ENCODE measurements at regions not wholly inside any gene's neighbourhood (a gene's known extent, or its start where the extent isn't known, plus 50 kb on each side); places are given as distances from the start of the nearest gene placed in this dataset.

DNA sequence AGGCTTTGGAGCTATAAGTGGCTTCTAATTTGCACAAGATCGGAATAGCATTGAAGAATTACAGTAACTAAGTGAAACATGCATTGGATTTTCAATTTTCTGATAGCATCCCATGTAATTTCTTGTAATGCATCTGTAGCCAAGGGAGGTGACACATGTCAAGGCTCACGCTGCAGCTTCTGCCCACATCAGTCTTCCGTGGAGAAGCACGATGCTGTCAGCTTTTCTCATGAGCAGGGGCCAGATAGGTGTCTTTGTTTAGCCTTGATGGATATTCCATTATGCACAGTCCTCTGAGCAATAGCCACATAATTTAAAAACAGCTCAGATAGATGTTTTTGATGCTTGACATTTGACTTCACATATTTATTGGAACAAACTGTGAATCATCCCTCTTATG is 1046.9 kb upstream of the EEF2KMT start:
- no TSS peak for BruUV-seq (replicated peaks)
- CTCF ChIA-PET = no interaction called here
- POLR2A ChIA-PET = no interaction called here

More for the DNA sequence above, 1046.9 kb upstream of the EEF2KMT start:
- no peaks in the 10 kb centered on the region for H3K4me1 ChIP-seq (ENCODE audit: control insufficient read depth in 1 of 2, insufficient read depth in 2 of 2, low read length in 2 of 2)
- DNase-seq (ENCODE audit: low read depth, low spot score) (no peak), ATAC-seq (no peak)
- TF ChIP-seq, protein P1, sequence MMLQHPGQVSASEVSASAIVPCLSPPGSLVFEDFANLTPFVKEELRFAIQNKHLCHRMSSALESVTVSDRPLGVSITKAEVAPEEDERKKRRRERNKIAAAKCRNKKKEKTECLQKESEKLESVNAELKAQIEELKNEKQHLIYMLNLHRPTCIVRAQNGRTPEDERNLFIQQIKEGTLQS (IDR thresholded peaks at IDR 0.05) = no peak
- TF ChIP-seq, protein P2, sequence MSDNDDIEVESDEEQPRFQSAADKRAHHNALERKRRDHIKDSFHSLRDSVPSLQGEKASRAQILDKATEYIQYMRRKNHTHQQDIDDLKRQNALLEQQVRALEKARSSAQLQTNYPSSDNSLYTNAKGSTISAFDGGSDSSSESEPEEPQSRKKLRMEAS (IDR thresholded peaks at IDR 0.05) = no peak
- TF ChIP-seq ELF1 (IDR thresholded peaks at IDR 0.05; ENCODE audit: borderline replicate concordance, low read depth) (no peak), EGR1 (IDR thresholded peaks at IDR 0.05; ENCODE audit: low read depth) (no peak), SIN3A (IDR thresholded peaks at IDR 0.05; ENCODE audit: low read depth) (no peak), POLR2A (IDR thresholded peaks at IDR 0.05; ENCODE audit: borderline replicate concordance, extremely low read depth, insufficient read depth, insufficient read length) (no peak), TCF7L2 (IDR thresholded peaks at IDR 0.05; ENCODE audit: borderline replicate concordance, extremely low read depth, insufficient read depth, insufficient read length) (no peak), CEBPB (IDR thresholded peaks at IDR 0.05; ENCODE audit: low read depth) (no peak), ZFX (IDR thresholded peaks at IDR 0.05) (no peak), POLR2AphosphoS5 (IDR thresholded peaks at IDR 0.05; ENCODE audit: low read depth, low read length) (no peak), SRF (IDR thresholded peaks at IDR 0.05; ENCODE audit: low read depth) (no peak), EZH2 (IDR thresholded peaks at IDR 0.05) (no peak), FOSL1 (IDR thresholded peaks at IDR 0.05; ENCODE audit: low read depth) (no peak), CBX3 (IDR thresholded peaks at IDR 0.05; ENCODE audit: low read depth) (no peak)
- TF ChIP-seq, protein P3, sequence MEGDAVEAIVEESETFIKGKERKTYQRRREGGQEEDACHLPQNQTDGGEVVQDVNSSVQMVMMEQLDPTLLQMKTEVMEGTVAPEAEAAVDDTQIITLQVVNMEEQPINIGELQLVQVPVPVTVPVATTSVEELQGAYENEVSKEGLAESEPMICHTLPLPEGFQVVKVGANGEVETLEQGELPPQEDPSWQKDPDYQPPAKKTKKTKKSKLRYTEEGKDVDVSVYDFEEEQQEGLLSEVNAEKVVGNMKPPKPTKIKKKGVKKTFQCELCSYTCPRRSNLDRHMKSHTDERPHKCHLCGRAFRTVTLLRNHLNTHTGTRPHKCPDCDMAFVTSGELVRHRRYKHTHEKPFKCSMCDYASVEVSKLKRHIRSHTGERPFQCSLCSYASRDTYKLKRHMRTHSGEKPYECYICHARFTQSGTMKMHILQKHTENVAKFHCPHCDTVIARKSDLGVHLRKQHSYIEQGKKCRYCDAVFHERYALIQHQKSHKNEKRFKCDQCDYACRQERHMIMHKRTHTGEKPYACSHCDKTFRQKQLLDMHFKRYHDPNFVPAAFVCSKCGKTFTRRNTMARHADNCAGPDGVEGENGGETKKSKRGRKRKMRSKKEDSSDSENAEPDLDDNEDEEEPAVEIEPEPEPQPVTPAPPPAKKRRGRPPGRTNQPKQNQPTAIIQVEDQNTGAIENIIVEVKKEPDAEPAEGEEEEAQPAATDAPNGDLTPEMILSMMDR (IDR thresholded peaks at IDR 0.05 in 2 of 3, conservative IDR thresholded peaks at IDR 0.05 in 1 of 3; ENCODE audit: borderline replicate concordance in 1 of 3, insufficient read depth in 1 of 3, low read depth in 2 of 3, low read length in 2 of 3) = no peak
- H3K4me3 ChIP-seq (replicated peaks in 1 of 2; ENCODE audit: low read depth in 1 of 2, low read length in 2 of 2) = no peak overlapping the region
- intact Hi-C loops (cut with micrococcal nuclease) = no loop called here
- no peak overlapping the region for H3K9ac ChIP-seq (ENCODE audit: low read length)
- no peak overlapping the region for H3K4me2 ChIP-seq (ENCODE audit: low read length)
- H3K79me2 ChIP-seq (ENCODE audit: insufficient read depth, low read length) = no peaks in the 10 kb centered on the region
- no peaks in the 10 kb centered on the region for H3K27me3 ChIP-seq (ENCODE audit: insufficient read depth, low read length)
- H3K9me2 ChIP-seq (ENCODE audit: insufficient read depth) = no peaks in the 10 kb centered on the region
- H4K20me1 ChIP-seq (ENCODE audit: insufficient read depth) = no peaks in the 10 kb centered on the region
- H3K36me3 ChIP-seq (ENCODE audit: control insufficient read depth in 1 of 2, insufficient read depth in 2 of 2, low read length in 2 of 2) = no peaks in the 10 kb centered on the region
- H3K9me3 ChIP-seq (ENCODE audit: control insufficient read depth in 1 of 2, insufficient read depth in 1 of 2, low read depth in 1 of 2, low read length in 2 of 2) = peaks cover 0 to 15% of the 10 kb centered on the region in 2 experiments; a peak in 2 of 4 replicates
- RAD21 ChIA-PET (ENCODE audit: low non-redundant PET in 1 of 2, low total read pairs in 2 of 2, uncharacterized antibody in 2 of 2, unreplicated experiment in 2 of 2) = no interaction called here
- H2AFZ ChIP-seq (ENCODE audit: low read depth, low read length, poor library complexity, severe bottlenecking) = no peak overlapping the region
- H3K27ac ChIP-seq (ENCODE audit: low read depth, low read length) = no peak overlapping the region
